Stimulated activated CD4-positive, alpha-beta T cell treated with anti-CD3 and anti-CD28 coated beads, Interleukin-1b, Interleukin-23, amount 100 ng/mL, for 24 hours (primary cell): ENCODE measurements at regions not wholly inside any gene's neighbourhood (a gene's known extent, or its start where the extent isn't known, plus 50 kb on each side); places are given as distances from the start of the nearest gene placed in this dataset.

Experiments used
- DNase-seq, 4 experiments: peaks; one replicate each; pipeline ENCODE4 v3.0.0-alpha.2; 2020; ENCODE audit warnings: low read depth in 4 of 4, low spot score in 1 of 4

- no peak for DNase-seq
These were observed 73.4 kb upstream of the GAREM1 start for GRCh38 chr18:32544088-32544487.

GRCh38 chr18:32542221-32542798 is 71.6 kb upstream of the GAREM1 start:
- no peak for DNase-seq

GRCh38 chr18:32530947-32531651 is 60.4 kb upstream of the GAREM1 start:
- DNase-seq: no peak

GRCh38 chr18:32529722-32530420 is 59.2 kb upstream of the GAREM1 start:
- DNase-seq: no peak

- no peak for DNase-seq
These were observed 50.1 kb upstream of the GAREM1 start for GRCh38 chr18:32520771-32521170.
